ENCODE measurements at regions not wholly inside any gene's neighbourhood (a gene's known extent, or its start where the extent isn't known, plus 50 kb on each side); places are given as distances from the start of the nearest gene placed in this dataset.

DNA sequence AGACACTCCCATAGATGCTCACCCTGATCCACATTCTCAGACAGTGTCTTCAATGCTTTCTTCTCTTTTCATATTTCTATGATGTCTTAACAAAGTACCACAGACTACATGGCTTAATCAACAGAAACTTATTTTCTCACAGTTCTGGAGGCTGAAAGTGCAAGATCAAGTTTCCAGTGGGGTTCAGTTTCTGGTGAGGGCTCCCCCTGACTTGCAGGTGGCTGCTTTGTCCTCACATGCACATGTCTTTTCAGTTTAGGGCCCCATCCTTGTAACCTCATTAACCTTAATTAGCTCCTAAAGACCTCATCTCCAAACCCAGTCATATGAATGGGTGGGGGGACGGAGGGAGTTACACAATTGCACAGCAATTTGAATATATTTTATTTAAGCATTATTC, 335.8 kb downstream of the AASDHPPT start:
- DNase-seq = no peak

DNA sequence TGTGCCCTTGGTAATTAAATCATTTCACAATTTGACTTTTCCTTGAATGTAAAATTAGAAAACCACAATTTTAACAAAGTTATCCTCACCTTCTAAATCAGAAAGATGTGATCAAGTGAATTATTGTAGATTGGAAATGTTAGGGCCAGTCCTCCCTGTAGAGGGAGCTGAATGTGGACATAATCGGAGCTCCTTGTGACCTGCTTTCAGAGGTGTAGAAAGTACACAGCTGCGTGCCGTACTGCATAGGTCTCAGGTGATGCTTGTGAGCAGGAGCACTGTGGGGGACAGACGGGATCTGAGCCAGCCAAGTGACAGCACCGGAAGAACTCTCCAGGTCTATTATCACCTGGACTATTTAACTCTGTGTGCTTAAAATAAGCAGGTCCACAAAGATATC, 338.0 kb downstream of the AASDHPPT start:
- DNase-seq = no peak

DNA sequence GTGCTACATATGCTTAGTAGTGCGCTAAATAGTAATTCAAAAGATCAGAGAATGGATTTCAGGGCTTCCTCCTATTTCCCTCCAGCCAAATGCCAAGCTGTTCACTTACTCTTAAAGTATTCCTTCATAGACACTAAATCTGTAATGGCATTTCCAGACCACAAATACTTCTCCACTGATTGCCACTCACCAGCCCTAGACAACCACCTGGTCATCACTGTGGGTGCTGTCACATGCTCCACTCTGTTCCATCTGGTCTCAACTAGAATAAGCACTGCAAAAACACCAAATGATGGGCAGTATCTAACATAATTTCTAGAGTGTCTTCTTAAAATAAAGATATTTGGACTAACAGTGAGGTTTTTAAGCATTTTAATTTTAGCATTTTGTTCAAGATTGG, 341.3 kb downstream of the AASDHPPT start:
- DNase-seq = no peak

DNA sequence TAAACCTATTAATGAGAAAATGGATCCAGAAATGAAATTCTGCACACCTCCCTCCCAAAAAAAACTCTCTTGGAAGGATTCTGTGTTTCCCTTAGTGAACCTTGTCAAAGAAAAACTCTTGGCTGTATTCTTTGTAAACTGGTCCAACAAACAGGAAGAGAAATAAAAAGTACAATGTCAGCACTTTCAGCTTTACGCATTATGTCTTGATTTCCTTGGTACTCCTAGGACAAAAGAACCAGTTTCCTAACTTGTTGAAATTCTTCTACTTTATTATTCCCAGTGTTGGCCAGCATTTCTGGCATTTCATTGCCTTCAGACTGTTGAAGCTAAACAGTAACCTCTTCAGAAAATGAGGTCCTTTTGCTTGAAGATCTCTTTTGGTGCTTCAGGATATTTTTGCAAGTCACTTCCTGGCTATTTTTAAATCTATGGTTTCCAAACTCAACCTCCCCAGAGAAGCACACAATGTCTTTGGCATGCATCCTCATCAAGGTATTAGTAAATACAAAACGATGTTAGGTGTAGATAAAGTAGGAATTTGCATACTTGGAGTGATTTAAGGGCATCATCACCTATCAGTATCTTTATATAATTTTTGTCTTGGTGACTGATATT, 342.7 kb downstream of the AASDHPPT start:
- DNase-seq = no peak

DNA sequence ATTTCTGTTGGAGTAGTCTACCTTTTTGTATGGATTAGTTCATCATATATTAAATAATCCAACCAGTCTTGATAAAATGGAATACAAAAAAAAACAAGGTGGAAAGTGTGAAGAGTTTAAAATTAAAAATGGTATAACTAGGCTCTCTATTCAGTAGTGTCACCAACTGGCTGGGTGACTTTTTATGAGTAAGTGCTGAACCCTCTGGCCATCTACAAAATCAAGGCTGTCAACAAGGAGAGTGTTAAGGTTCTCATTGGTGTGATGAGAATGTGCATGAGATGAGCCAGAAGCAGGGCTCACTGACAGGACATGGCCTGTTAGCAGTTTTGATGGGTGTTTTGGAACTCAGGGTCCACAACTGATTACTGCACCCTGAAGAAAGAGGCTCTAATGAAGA, 343.2 kb downstream of the AASDHPPT start:
- DNase-seq = no peak

DNA sequence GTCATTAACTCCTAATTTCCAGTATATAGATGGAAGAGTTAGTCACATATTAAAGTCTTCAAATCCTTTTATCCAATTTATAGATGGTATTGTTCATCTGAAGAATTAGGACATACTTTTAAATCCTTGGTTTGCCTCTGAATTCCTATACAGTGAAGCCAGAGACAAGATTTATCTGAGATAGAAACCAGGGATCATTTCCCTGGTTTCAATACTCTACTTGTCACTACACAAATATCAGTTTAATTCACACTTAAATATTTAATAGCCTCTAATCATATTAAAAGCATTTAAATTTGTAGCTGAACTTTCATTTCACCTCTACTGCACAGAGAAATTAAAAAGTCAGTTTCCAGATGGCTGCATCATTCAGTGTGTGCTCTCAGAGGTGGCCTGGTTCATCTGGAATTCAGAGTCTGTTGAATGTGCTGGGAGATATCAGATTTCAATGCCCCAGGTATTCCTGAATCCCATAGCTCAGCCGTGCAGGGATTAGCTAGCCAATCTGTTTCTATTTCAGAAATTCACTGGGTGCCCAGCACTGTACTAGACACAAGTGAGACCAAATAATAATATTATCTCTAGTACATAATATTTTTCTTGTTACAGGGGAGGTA, 344.3 kb downstream of the AASDHPPT start:
- peak; percentile 30 for DNase-seq

DNA sequence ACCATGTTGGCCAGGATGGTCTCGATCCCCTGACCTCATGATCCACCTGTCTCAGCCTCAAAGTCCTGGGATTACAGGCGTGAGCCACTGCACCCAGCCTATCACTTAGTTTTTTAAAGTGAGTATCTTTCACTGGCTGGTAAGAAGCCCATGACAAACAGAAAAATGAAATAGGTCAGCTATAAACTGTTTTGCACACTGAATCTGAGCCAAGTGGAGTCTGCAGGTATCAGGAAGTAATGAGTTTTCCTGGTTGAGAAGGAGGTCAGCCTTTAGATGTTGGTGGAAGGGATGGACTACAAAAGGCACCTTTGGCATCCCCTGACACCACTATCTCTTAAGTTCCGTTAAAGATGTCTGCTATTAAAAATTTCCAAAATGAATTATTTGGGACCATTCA, 345.1 kb downstream of the AASDHPPT start:
- DNase-seq = no peak

DNA sequence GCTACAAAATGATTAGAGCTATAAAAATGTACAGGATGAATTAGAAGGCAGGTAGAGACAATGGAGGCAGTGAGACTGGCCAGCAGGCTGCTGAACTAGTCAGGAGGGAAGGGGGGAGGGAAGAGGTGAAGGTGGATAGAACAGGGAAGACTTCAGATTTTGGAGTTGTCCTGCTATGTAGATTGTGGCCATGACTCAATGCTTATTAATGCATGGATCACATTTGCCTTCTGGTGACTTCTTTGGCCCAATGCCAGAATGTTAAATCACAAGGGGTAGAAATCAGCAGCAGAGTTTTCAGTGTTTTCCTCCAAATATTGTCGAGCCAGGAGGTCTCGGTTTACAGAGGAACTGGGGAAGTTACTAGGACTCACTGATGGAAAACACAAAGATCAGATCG, 346.6 kb downstream of the AASDHPPT start:
- peak; percentile 30 for DNase-seq

DNA sequence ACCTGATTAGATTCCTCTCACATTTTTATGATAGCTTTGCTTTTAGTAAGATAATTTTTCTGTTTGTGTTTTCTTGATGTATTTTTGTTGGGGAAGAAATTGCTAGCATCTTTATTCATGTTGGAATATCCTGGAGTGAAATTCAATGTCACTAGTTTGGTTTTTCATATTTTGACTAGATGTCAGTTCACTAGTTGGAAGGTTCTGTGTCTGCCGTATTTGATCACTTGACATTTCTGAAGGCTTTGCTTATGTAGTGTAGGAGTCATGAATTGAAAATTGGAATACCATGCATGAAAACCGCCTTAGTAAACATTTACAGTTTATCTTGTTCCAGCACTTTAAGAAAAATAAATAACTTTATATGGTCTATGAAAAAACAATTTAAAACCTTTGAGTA, 348.4 kb downstream of the AASDHPPT start:
- no peak for DNase-seq

DNA sequence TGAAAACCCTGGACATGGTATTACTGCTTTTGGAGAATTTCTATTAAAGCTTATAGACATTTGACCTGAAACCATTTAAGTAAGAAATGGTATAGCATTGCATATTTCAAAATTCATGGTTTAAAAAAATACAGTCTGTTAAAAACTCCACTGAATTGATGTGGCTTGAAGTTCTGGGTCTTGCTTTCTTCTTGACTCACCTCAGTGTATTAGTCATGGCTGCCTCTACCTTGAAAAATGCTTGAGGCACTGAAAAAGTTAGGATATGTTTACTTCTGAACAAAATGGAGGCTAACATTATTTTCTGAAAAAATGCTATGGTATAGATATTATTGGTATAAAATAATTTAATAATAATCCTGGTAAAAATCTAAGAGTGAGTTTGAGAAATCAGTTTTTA, 349.2 kb downstream of the AASDHPPT start:
- DNase-seq = no peak

DNA sequence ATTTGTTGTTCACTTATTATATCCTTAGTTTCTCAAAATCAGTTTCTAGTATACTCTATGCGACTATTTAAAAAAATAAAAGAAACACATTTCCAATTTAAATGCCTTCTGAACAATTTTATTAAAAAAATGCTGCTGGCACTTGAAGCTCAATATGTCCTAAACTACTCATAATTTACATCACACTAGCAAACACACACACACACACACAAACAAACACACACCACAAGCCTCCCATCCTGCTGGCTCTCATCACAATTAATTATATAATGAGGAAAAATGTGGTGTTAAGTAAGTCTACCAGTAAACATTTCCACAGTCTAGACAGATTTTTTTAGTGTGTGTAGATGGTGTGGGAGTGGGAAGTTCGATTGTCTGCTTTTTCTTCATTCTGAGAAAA, 350.3 kb downstream of the AASDHPPT start:
- no peak for DNase-seq

DNA sequence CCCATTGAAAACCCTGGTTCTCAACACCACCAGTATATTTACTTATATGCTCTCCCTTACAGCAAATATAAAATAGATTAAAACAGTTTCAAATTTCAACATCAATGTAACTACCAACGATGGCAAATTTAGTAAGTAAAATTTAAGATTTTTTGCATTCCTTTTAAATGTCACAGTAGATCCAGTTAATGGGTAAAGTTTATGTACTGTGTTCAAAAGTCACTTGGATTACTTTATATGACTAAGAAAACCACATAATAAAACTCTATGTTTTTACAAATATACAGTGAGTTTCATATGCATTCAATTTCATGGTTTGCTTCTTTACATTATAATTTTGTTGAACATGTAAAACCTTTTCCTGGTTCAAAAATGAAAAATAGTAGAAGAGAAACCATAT, 364.6 kb downstream of the AASDHPPT start:
- no peak for DNase-seq

DNA sequence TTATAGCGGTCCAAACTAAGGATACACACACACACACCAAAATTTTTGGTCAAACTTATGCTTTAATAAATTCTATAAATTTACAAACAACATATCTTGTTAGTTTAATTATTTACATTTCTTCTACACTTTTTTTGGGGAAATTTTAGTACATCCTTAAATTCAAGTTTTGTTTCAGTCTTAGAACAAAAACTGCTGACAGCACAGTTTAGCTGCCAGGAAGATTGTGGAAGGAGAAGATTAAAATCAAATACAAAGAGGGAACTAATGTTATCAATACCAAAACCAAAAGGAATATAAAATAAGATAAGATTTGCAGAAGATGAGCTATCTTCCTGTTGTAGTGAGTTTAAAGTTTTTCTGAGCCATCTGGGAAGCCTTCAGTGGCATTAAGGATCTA, 368.8 kb downstream of the AASDHPPT start:
- no peak for DNase-seq

DNA sequence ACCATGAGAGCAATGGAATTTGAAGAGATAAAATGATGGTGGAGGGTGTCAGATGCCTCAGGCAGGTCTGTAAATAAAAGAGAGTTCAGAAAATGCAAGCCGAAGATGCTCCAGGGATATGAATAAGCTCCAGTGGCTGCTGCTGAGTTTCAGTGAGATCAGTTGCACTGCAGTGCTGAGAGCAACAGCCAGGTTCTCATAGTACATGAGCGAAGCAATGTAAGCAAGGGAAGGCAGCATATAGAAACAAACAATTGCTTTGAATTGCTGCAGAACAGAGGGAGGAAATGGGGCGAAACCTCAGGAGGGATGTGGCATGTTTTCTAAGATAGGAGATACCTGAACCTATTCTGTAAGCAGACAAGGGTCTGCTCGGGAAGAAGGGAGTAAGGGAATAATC, 369.5 kb downstream of the AASDHPPT start:
- DNase-seq = no peak

DNA sequence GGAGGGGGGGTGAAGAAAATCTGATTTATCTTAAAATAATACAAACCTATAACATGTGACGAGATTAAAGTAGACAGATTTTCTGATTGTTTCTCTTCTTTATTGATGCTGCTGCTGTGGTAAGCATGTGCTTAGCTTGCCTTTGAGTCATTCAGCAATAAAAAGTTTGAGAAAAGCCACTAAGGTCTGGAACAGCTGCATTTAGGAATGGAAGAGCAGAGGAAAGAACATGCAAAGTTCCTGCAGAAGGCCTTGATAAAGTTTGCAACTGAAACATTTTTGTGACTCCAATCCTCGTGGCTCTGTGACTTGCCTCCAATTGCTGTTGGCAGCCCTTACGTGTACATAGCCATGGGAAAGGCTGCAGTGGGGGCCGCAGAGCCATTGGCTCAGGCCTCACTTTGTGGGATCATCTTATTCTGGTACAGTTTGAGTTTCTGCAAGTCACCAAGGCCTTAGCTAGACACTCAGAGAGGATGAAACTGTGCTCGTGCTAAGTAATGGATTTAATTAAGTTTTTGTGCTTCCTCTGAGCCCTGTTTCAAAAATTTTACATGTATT, 370.2 kb downstream of the AASDHPPT start:
- DNase-seq = no peak

DNA sequence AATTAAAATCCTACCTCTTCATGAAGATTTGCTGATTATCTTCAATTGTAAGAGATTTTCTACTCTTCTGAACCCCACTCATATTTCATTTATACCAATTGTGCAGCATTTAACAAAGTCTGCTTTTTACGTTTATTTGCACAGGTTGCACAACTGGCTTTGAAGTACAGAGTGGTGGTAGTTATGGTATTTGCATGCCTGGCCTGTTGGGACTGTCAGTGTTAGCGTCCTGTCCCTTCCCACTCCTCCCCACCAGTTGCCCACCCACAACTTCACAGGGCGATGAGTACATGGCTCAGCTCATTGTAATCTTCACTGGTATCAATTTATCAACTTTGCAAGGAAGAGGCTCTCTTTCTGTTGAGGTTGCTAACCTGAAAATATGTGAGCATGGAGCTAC, 372.3 kb downstream of the AASDHPPT start:
- DNase-seq = no peak

DNA sequence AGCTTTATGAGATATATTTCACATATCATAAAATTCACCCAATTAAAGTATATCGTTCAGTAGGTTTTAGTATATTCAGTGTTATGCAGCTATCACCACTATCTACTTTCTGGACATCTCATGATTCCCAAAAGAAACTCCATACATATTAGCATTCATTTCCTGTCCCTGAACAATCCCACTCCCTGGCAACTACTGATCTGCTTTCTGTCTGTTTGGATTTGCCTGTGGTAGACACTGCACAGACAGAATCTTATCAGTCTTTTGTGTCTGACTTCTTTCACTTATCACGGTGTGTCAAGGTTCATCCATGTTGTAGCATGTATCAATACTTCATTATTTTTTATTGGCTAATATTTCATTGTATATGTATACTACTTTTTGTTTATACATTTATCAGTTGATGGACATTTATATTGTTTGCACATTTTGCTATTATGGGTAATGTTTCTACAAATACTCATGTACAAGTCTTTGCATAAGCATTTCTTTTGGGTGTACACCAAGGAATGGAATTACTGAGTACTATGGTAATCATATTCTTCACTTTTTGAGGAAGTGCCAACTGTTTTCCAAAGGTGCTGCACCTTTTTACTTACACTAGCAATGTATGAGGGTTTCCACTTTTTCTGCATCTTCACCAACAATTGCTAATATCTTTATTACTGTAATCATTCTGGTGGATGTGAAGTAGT, 373.9 kb downstream of the AASDHPPT start:
- DNase-seq = no peak

DNA sequence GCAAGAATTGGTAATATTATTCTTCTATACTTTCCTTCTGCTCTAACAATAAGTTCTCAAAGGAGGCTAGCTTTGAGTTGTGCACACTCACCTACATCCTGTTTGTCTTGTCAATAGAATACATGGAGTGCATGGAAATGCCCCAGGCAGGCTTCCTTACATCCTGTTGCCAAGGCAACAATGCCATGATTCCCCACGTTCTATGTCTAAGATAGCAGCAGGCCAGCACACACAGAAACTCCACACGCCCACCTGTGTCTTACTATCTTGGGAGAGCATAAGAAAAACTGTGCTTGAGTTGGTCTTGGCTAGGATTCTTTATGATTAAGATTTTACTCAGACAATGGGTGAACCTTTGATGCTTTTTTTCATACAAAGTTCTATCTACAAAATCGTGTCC, 379.2 kb downstream of the AASDHPPT start:
- no peak for DNase-seq

DNA sequence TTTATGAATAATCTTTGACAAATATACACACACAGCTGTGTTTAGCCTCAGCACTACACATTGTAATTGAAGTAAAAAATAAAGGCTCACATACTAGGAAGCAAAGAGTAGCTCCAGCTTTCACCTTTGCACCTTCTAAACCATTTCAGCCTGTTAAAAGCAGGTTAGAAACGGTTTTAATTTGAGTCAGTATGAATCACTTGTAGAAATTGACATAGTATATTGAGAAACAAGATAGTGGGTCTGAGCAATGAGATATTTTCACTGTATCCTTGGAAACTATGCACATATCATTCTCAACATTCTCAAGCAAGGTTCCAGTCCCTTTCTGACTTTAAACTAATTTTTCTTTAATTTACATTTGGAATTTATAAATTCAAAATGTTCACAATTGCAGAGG, 380.3 kb downstream of the AASDHPPT start:
- DNase-seq = peak; percentile 15

DNA sequence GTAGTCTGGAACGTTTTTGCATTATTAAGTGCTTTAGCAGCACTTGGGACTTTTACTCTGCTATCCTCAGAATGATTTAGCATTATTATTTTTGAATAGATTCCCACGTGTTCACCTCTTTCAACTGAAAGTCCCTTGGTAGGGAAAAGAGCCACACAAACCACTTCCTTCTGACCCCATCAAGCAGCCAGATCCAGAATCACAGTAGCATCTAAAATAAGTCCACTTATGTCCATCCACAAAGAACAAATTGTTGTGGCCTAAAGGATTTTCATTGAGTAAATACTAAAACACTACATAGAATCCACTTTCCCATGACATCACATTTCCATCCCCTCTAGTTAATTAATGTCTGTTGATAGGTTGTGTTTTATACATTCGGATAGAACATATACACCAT, 381.7 kb downstream of the AASDHPPT start:
- no peak for DNase-seq

DNA sequence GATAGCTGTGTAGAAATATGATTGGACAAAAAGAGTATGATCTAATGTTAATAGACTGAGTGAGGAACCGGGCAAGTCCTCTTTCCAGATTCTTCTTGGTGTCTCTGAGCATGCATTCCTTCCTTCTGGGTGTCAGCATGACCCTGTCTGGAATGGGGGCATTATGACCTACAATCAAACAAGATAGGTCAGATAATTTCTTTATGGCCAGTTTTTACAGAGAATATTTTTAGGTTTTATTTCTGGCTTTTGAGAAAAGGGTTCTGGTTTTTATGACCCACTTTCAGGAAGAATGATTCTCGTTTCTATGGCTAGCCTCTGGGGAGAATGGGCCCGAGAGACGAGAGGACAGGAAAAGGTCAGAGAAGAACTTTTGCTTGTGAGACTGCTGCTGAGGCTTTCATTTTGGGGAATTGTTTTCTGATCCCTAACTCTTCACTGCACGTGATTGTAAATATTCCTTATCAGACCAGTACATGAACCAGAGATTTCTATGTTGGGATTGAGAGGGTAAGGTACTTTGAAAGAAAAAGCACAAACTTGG, 383.8 kb downstream of the AASDHPPT start:
- DNase-seq = no peak

DNA sequence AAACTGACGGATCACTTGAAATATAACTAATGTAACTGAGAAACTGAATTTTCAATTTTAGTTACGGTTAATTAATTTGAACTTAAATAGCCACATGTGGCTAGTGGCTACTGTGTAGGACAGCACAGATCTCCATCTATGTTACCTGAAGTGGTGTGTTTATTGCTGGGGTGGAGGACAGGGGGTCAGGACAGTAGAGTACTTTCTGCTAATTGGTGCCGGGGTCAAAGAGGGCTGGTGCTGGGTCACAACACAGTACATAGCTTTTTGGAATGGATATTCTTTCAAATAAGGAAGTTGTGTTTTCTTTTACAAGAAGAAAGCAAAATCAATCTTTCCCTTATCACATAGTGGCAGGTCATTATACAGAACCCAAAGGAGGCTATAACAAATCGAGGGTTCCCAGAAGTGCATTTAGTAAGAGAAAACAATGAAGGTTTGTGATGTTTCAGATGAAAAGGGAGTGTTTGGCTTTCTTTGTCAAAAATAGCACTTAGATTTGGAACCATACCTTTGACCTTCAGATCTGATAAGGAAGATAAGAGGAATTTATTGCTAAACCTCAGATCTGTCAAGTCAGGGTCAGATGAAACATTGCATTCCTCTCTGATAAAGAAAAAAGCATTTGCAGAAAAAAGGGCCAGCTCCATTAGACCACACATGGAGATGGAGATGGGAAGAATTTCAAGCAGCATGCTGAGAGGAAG, 384.5 kb downstream of the AASDHPPT start:
- no peak for DNase-seq

DNA sequence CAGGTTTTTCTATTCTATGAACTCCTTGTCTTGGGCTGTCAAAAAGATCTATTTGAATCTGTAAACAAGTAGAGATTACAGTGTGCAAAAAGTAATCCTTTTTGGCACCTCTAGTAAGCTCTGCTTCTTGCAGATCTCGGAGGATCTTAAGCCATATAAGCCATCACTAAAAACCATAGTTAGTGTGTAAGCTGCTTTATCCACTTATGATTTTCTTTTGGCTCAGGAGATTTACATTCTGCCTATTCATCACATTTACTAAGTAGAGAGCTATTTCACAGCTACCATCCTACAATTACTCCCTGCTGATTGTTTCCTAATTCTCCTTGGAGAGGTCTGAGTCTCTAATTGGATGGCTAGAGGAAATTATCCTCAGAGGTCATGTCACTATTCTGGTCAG, 385.7 kb downstream of the AASDHPPT start:
- no peak for DNase-seq

Data from kidney glomerular epithelial cell (primary cell).